ENCODE measurements at regions not wholly inside any gene's neighbourhood (a gene's known extent, or its start where the extent isn't known, plus 50 kb on each side); places are given as distances from the start of the nearest gene placed in this dataset.

GRCh38 chr12:59085690-59086089 is 165.4 kb upstream of the LRIG3 start:
- no peak for TF ChIP-seq CTCF (IDR thresholded peaks at IDR 0.05)
- TF ChIP-seq TCF7L2 (IDR thresholded peaks at IDR 0.05; ENCODE audit: low read depth, low read length), result no peak
